ENCODE measurements at regions not wholly inside any gene's neighbourhood (a gene's known extent, or its start where the extent isn't known, plus 50 kb on each side); places are given as distances from the start of the nearest gene placed in this dataset.
"Not testable (repeated sequence)": the region's sequence is repeated elsewhere in the genome, so short reads cannot be mapped to it uniquely, and the experiment has no call there.

- H3K27me3 ChIP-seq (ENCODE audit: control insufficient read depth, insufficient read depth, low read length), result not testable (repeated sequence)
Measured at GRCh38 chr11:71712846-71713245, 120.2 kb upstream of the DEFB108B start.

GRCh38 chr11:71714510-71714909, 118.5 kb upstream of the DEFB108B start:
- WGBS (ENCODE audit: insufficient coverage), result 89% methylated on average over 5 of the region's 6 CpGs
- H3K9me3 ChIP-seq (ENCODE audit: control insufficient read depth, insufficient read depth, low read length); H3K27ac ChIP-seq (ENCODE audit: low read depth, low read length); H3K36me3 ChIP-seq (ENCODE audit: control insufficient read depth, insufficient read depth, low read length); H3K27me3 ChIP-seq (ENCODE audit: control insufficient read depth, insufficient read depth, low read length); H3K4me3 ChIP-seq (ENCODE audit: low read depth, low read length); DNase-seq (ENCODE audit: low read depth in 4 of 6, low spot score in 6 of 6); H3K4me1 ChIP-seq (ENCODE audit: control insufficient read depth, insufficient read depth, low read length): not testable (repeated sequence)

More at GRCh38 chr11:71712846-71713245, 120.2 kb upstream of the DEFB108B start:
- DNase-seq (ENCODE audit: low read depth in 4 of 6, low spot score in 6 of 6); H3K27ac ChIP-seq (ENCODE audit: low read depth, low read length); H3K4me3 ChIP-seq (ENCODE audit: low read depth, low read length); H3K4me1 ChIP-seq (ENCODE audit: control insufficient read depth, insufficient read depth, low read length); H3K36me3 ChIP-seq (ENCODE audit: control insufficient read depth, insufficient read depth, low read length); H3K9me3 ChIP-seq (ENCODE audit: control insufficient read depth, insufficient read depth, low read length): not testable (repeated sequence)
- WGBS (ENCODE audit: insufficient coverage), result no CpG with 5 or more reads among the region's 5 CpGs

DNA sequence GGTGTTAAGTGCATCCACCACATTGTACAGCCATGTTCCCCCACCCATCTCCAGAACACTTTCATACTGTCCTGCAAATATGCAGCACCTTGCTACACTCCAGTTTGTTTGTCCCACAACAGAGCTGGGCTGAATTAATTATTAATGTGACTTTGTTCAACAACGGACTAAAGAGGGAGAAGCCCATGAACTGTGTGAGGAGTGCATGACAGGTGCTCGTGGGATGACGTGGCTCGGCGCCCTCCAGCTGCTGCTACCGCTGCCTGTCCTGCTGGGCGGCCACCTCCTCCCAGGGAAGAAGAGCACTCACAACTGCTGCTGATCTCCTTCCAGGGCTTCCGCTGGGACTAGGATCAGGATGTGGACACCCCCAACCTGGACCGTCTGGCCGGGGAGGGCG, 111.2 kb upstream of the DEFB108B start:
- H3K36me3 ChIP-seq (ENCODE audit: control insufficient read depth, insufficient read depth, low read length); DNase-seq (ENCODE audit: low read depth in 4 of 6, low spot score in 6 of 6); H3K9me3 ChIP-seq (ENCODE audit: control insufficient read depth, insufficient read depth, low read length); H3K4me1 ChIP-seq (ENCODE audit: control insufficient read depth, insufficient read depth, low read length); H3K27ac ChIP-seq (ENCODE audit: low read depth, low read length); H3K4me3 ChIP-seq (ENCODE audit: low read depth, low read length); H3K27me3 ChIP-seq (ENCODE audit: control insufficient read depth, insufficient read depth, low read length): not testable (repeated sequence)
- WGBS (ENCODE audit: insufficient coverage), result no CpG with 5 or more reads among the region's 11 CpGs

DNA sequence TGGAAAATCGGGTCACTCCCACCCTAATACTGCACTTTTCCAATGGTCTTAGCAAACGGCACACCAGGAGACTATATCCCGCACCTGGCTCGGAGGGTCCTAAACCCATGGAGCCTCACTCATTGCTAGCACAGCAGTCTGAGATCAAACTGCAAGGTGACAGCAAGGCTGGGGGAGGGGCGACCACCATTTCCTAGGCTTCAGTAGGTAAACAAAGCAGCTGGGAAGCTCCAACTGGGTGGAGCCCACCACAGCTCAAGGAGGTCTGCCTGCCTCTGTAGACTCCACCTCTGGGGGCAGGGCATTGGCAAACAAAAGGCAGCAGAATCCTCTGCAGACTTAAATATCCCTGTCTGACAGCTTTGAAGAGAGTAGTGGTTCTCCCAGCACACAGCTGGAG, 109.0 kb upstream of the DEFB108B start:
- H3K27me3 ChIP-seq (ENCODE audit: control insufficient read depth, insufficient read depth, low read length); H3K36me3 ChIP-seq (ENCODE audit: control insufficient read depth, insufficient read depth, low read length); H3K4me1 ChIP-seq (ENCODE audit: control insufficient read depth, insufficient read depth, low read length); H3K9me3 ChIP-seq (ENCODE audit: control insufficient read depth, insufficient read depth, low read length); H3K4me3 ChIP-seq (ENCODE audit: low read depth, low read length); DNase-seq (ENCODE audit: low read depth in 4 of 6, low spot score in 6 of 6); H3K27ac ChIP-seq (ENCODE audit: low read depth, low read length): not testable (repeated sequence)
- WGBS (ENCODE audit: insufficient coverage), result 80% methylated on average over 5 of the region's 5 CpGs

- WGBS (ENCODE audit: insufficient coverage), result 91% methylated on average over 4 of the region's 8 CpGs
- not testable (repeated sequence) for H3K27me3 ChIP-seq (ENCODE audit: control insufficient read depth, insufficient read depth, low read length); DNase-seq (ENCODE audit: low read depth in 4 of 6, low spot score in 6 of 6)
Measured at GRCh38 chr11:71730748-71731147, 102.3 kb upstream of the DEFB108B start.

DNA sequence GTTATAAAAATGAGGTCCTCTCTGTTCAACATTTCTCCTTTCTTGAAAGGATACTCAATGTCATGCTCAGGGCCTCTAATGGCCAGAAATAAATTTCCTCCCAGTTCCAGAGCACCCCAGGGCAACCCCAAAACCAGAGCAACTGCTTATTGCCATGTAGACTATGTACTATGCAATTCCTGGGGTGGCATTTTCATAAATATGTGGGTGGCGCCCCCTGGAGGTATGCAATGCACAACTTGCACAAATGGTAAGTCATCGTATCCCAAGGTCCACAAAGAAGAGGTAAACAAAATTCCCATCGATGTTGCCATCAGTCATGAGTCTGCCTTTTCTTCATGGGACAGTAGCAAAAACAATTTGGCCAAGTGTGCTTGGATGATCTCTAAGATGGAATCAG, 98.6 kb upstream of the DEFB108B start:
- H3K9me3 ChIP-seq (ENCODE audit: control insufficient read depth, insufficient read depth, low read length); H3K36me3 ChIP-seq (ENCODE audit: control insufficient read depth, insufficient read depth, low read length); H3K4me1 ChIP-seq (ENCODE audit: control insufficient read depth, insufficient read depth, low read length); H3K27me3 ChIP-seq (ENCODE audit: control insufficient read depth, insufficient read depth, low read length); H3K27ac ChIP-seq (ENCODE audit: low read depth, low read length); DNase-seq (ENCODE audit: low read depth in 4 of 6, low spot score in 6 of 6); H3K4me3 ChIP-seq (ENCODE audit: low read depth, low read length): not testable (repeated sequence)
- no CpG with 5 or more reads among the region's 3 CpGs for WGBS (ENCODE audit: insufficient coverage)

More at GRCh38 chr11:71730748-71731147, 102.3 kb upstream of the DEFB108B start:
- H3K4me1 ChIP-seq (ENCODE audit: control insufficient read depth, insufficient read depth, low read length); H3K36me3 ChIP-seq (ENCODE audit: control insufficient read depth, insufficient read depth, low read length); H3K9me3 ChIP-seq (ENCODE audit: control insufficient read depth, insufficient read depth, low read length); H3K27ac ChIP-seq (ENCODE audit: low read depth, low read length); H3K4me3 ChIP-seq (ENCODE audit: low read depth, low read length): not testable (repeated sequence)

- not testable (repeated sequence) for DNase-seq (ENCODE audit: low read depth in 4 of 6, low spot score in 6 of 6); H3K4me3 ChIP-seq (ENCODE audit: low read depth, low read length)
- 100% methylated on average over 4 of the region's 4 CpGs for WGBS (ENCODE audit: insufficient coverage)
Measured at GRCh38 chr11:71738317-71738716, 94.7 kb upstream of the DEFB108B start.

DNA sequence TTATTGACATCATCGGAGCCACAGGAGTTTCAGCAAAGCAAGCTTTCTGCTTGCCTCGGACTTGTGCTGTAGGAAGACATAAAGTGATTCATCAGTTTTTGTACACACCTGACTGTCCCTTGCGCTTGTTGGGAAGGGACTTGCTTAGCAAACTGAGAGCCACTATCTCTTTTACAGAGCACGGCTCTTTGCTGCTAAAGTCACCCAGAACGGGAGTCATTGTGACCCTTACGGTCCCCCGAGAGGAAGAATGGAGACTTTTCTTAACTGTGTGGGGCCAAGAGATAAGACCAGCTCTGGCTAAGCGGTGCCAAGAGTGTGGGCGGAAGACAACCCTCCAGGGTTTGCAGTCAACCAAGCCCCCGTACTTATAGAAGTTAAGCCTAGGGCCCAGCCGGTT, 89.6 kb upstream of the DEFB108B start:
- not testable (repeated sequence) for H3K4me1 ChIP-seq (ENCODE audit: control insufficient read depth, insufficient read depth, low read length); H3K4me3 ChIP-seq (ENCODE audit: low read depth, low read length); H3K9me3 ChIP-seq (ENCODE audit: control insufficient read depth, insufficient read depth, low read length); H3K27me3 ChIP-seq (ENCODE audit: control insufficient read depth, insufficient read depth, low read length); H3K36me3 ChIP-seq (ENCODE audit: control insufficient read depth, insufficient read depth, low read length); H3K27ac ChIP-seq (ENCODE audit: low read depth, low read length); DNase-seq (ENCODE audit: low read depth in 4 of 6, low spot score in 6 of 6)
- 87% methylated on average over 8 of the region's 11 CpGs for WGBS (ENCODE audit: insufficient coverage)

More at GRCh38 chr11:71738317-71738716, 94.7 kb upstream of the DEFB108B start:
- H3K36me3 ChIP-seq (ENCODE audit: control insufficient read depth, insufficient read depth, low read length); H3K27ac ChIP-seq (ENCODE audit: low read depth, low read length); H3K4me1 ChIP-seq (ENCODE audit: control insufficient read depth, insufficient read depth, low read length); H3K9me3 ChIP-seq (ENCODE audit: control insufficient read depth, insufficient read depth, low read length); H3K27me3 ChIP-seq (ENCODE audit: control insufficient read depth, insufficient read depth, low read length): not testable (repeated sequence)

- H3K27ac ChIP-seq (ENCODE audit: low read depth, low read length); H3K36me3 ChIP-seq (ENCODE audit: control insufficient read depth, insufficient read depth, low read length); DNase-seq (ENCODE audit: low read depth in 4 of 6, low spot score in 6 of 6); H3K27me3 ChIP-seq (ENCODE audit: control insufficient read depth, insufficient read depth, low read length); H3K4me3 ChIP-seq (ENCODE audit: low read depth, low read length); H3K9me3 ChIP-seq (ENCODE audit: control insufficient read depth, insufficient read depth, low read length); H3K4me1 ChIP-seq (ENCODE audit: control insufficient read depth, insufficient read depth, low read length): not testable (repeated sequence)
- 83% methylated on average over 3 of the region's 11 CpGs for WGBS (ENCODE audit: insufficient coverage)
Measured at GRCh38 chr11:71745656-71746055, 87.3 kb upstream of the DEFB108B start.

DNA sequence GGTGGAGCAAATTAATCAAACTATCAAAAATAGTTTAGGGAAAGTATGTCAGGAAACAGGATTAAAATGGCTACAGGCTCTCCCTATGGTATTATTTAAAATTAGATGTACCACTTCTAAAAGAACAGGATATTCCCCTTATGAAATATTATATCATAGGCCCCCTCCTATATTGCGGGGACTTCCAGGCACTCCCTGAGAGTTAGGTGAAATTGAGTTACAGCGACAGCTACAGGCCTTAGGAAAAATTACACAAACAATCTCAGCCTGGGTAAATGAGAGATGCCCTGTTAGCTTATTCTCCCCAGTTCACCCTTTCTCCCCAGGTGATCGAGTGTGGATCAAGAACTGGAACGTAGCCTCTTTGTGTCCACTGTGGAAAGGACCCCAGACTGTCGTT, 86.7 kb upstream of the DEFB108B start:
- H3K9me3 ChIP-seq (ENCODE audit: control insufficient read depth, insufficient read depth, low read length); H3K27ac ChIP-seq (ENCODE audit: low read depth, low read length): not testable (repeated sequence)
- WGBS (ENCODE audit: insufficient coverage), result no CpG with 5 or more reads among the region's 5 CpGs

More for the DNA sequence above, 86.7 kb upstream of the DEFB108B start:
- not testable (repeated sequence) for H3K4me1 ChIP-seq (ENCODE audit: control insufficient read depth, insufficient read depth, low read length); H3K27me3 ChIP-seq (ENCODE audit: control insufficient read depth, insufficient read depth, low read length); DNase-seq (ENCODE audit: low read depth in 4 of 6, low spot score in 6 of 6); H3K4me3 ChIP-seq (ENCODE audit: low read depth, low read length); H3K36me3 ChIP-seq (ENCODE audit: control insufficient read depth, insufficient read depth, low read length)

Measured in spinal cord (tissue), 9 donors.